ENCODE measurements at regions not wholly inside any gene's neighbourhood (a gene's known extent, or its start where the extent isn't known, plus 50 kb on each side); places are given as distances from the start of the nearest gene placed in this dataset.

DNA sequence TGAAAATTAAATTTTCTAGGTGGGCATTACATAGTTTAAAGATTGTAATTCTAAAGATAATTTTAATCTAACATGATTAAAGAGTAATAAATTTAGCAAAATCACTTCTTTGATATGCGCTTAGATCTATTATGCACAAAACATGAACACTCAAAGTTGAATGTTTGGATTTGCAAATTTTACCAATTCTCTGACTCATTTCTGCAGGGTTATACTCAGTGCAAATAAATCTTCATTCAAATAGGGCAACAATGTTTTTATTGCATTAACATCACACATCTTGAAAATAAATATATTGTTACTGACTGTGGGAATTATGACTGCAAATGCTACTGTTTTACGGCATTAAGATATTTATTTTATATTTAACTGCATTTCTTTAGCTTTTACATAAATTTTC lies 110.7 kb downstream of the OGFRL1 start:
- no peak for DNase-seq

- no peak for DNase-seq
Measured at GRCh38 chr6:71400852-71401251, 112.2 kb downstream of the OGFRL1 start.

- no peak for DNase-seq
Measured at GRCh38 chr6:71402096-71402495, 113.5 kb downstream of the OGFRL1 start.

- no peak for DNase-seq
Measured at GRCh38 chr6:71403422-71404134, 115.0 kb downstream of the OGFRL1 start.

DNA sequence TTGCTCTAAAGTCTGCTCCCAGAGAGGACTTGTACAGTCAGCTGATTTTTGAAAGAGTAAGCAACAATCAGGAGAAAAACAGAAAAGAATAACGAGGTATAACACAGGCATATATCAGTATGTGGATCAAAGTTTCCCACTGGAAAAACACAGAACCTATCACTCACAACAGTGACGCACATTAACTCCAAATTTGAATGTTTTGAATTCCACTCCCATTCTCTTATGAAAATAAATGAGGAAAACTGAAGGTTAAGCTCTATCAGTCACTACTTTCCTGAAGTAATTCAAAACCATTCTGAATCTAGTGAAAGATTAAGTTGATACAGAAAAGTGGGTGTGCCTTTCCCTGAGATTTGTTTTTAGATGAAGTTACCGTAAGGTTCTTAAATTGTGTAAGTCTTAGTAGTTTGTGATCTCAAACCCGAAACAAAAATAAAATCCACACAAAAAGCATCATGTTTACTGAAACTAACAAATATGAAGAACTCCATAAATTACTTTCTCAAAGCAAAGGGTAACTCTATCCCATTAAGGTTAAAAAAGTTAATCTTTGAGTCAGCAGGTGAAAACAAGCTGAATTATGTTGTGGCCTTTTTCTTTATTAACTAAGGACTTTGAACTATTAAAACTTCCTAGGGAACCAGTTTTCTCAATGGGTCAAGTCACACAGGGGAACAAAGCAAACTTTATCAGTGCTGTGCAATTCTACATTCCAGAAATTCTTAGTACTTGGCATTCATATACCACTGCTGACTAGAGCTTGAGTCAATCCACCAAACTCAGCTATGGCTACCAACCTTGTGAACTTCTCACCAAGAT lies 115.7 kb downstream of the OGFRL1 start:
- DNase-seq: no peak

- no peak for DNase-seq
Measured at GRCh38 chr6:71404967-71405278, 116.3 kb downstream of the OGFRL1 start.

DNA sequence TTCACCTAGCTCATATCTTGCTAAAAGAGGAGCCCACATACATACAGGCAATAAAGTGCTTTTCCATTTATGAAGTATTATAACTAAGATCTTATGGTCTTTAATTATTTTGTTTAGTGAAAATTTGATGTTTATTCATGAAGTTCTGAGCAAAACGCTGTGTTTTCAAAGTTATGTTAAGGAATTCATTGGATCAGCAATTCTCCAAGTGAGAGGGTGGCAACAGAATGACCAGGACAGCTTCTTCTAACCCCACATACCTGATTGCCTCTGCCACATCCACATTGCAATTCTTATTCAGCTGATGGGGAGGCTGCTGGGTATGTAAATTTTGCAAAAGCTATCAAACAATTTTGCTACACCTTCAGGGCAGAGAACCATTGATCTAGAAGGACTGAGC lies 116.8 kb downstream of the OGFRL1 start:
- no peak for DNase-seq

DNA sequence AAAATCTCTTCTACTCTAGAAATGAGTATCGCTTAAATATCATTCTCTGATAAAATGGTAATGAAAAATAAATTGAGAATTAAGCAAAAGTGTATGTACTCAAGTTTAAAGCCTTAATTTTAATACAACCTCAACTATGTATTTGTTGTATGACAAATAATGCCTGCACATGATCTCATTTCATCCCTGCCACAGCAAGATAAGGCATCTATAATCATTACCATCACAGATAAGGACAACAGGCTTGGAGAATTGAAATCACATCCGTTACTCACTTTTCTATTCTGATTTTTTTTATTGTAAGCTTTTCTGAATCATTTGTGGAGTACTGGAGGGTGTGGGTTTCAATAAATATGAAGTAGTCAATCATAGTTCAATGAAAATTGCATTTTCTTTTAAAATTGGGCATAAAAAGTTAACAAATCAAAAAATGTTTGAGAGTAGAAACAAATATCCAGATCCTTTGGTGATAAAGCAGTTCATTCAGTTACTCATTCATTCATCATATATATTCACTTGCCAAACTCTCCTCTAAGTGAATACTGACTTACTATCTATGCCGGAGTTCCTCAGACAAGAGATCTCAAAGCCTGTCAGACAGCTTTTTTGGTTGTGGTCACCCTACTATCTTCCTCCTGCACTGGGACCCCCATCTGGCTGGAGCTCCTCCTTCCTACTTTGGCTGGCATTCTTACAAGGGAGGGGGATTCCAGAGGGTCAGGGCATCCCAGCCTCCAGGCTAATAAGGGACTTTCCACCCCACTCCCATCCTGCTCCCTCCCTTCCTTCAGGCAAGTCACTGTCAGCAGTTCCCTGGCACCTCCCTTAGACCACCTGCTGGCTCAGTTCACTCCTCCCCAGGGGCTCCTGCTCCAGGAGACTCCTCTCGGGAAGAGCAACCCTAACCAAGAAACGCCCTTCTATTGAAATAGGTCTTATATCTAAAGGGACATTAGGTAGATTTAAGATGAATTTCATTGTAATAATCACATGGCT lies 118.6 kb downstream of the OGFRL1 start:
- no peak for DNase-seq

GRCh38 chr6:71408787-71409723 lies 120.4 kb downstream of the OGFRL1 start:
- DNase-seq: no peak

DNA sequence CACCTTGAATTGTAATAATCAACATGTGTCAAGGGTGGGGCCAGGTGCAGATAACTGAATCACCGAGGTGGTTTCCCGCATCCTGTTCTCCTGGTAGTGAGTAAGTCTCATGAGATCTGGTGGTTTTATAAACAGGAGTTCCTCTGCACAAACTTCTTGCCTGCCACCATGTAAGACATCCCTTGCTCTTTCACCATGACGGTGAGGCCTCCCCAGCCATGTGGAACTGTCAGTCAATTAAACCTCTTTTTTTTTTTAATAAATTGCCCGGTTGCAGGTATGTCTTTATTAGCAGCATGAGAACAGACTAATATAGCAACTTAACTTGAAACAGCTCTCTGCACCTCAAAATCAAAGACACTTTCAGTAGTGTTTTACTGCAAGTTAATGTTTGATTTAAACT lies 121.6 kb downstream of the OGFRL1 start:
- no peak for DNase-seq

- no peak for DNase-seq
Measured at GRCh38 chr6:71410681-71411080, 122.1 kb downstream of the OGFRL1 start.

DNA sequence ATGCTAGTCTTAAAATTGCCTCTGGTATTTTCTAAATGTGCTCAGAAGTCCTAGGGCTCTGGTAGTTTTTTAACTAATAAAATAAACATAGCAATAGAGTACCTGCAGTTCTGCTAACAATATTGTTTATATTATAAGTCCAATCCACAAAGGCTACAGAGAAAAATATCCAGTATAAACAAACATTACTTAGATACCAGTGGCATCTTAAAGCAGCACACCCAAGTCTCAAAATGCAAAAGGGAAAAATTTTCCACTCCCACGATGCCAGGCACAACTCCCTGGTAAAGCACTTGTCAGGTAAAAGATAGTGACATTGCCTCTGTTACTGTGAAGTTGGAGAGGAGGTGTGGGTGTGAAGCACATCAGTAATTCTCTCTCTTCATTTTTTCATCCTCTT lies 123.3 kb downstream of the OGFRL1 start:
- no peak for DNase-seq

DNA sequence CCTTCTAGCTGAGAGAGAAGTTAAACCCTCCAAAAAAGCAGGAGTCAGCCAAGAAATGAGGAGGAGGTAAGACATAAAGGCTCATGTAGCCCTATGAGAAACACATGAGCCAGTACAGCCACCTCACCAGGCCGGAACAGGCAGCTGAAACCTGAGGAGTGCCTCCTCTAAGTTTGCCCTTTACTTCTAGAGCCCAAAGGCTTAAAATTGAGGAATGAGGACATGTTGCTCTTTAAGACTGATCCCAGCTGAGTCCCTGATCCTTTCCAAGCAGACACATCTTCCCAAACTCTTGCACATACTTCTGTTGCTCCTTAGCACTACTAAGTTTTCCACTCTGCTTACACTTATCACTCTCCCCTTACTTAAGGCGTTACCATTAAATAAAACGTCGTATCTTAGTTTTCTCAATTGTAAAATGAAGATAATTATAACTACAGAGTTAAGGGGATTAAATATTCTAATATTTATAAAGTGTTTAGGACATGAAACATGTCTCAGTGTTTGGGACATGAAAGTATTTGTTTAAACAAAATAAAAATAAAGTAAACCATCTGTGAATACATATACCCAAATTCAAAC lies 124.0 kb downstream of the OGFRL1 start:
- DNase-seq: no peak

- DNase-seq: no peak
Measured at GRCh38 chr6:71414486-71414885, 125.9 kb downstream of the OGFRL1 start.

GRCh38 chr6:71419217-71420094 lies 130.8 kb downstream of the OGFRL1 start:
- no peak for DNase-seq

DNA sequence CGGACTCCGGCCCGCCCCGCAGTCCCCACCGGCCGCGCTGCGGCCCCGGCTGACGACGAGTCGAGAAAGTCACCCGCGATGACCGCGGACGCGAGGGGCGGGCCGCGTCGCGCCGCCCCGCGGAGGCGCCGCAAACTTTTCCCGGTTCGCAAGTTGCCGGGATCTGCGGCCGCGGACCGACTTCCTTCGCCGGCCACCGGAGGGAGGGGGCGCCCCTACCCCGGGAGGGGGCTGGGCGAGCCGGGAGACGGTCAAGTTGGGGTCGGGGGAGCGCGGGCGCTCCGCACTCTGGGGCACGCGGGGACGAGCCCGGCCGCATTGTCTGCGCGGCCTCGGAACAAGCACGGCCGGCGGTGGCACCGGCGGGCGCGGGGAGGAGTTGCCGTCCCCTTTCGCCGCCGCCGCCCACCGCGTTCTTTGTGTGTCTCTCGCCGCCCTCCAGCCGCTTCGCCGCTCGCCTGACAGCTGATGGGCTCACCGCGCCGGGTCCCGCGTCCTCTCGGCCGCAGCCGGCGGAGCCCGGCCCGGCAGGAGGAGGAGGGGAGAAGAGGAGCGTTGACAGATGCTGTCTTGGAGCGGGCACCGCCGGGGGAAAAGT lies 131.6 kb downstream of the OGFRL1 start:
- no peak for DNase-seq

DNA sequence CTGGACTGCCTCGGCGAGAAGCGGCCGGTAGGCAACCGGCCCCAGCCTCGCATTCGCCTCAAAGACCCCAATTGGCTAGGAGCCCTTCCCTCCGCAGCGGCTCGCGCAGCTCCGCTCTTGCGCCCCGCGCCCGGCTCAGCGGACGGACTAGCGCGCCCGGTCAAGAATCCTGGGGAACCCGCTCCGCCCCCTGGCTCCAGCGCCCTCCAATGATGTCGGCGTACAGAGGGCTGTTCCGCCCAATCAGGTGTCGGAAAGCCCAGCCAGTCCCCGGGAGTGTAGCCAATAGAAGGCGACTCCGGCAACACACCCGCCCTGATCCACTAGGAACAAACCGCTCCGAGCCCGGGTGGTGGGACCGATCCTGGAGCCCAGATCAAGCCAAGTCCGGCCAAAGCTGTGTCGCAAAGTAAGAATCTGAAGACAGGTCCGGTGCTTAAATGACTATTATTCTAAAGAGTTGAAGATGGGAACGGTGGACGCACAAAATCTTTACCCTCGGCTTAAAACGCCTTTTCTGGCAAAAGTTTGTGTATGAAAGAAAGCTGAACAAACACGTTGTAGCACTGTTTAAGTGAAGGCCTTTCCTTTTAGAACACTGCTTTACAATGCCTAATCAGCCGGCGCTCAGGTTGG lies 132.2 kb downstream of the OGFRL1 start:
- DNase-seq: no peak

GRCh38 chr6:71421611-71422010 lies 133.0 kb downstream of the OGFRL1 start:
- DNase-seq: no peak

GRCh38 chr6:71430018-71430417 lies 141.4 kb downstream of the OGFRL1 start:
- DNase-seq: no peak

- no peak for DNase-seq
Measured at GRCh38 chr6:71433441-71433840, 144.8 kb downstream of the OGFRL1 start.
